Hematopoietic multipotent progenitor cell treated with erythropoietin and hydrocortisone succinate and interleukin-3 and kit ligand, for 15 days (in vitro differentiated cells): ENCODE measurements at regions not wholly inside any gene's neighbourhood (a gene's known extent, or its start where the extent isn't known, plus 50 kb on each side); places are given as distances from the start of the nearest gene placed in this dataset.
A peak's percentile ranks its signal among the peaks of the same experiment; 100 is the strongest.

Experiments used
- DNase-seq: peaks from one replicate; pipeline ENCODE4 v3.0.0-alpha.2; 2015; ENCODE audit warnings: low spot score

DNA sequence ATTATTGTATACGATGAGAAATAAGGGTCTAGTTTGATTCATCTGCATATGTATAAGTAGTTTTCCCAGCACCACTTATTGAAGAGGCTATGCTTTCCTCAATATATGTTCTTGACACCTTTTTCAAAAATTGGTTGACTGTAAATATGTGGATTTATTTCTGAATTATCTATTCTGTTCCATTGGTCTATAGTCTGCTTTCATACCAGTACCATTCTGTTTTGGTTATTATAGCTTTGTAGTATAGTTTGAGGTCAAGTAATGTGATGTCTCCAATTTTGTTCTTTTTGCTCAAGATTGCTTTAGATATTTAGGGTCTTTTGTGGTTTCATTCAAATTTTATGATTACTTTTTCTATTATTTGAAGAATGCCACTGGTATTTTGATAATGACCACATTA lies 103.8 kb upstream of the LIPC start:
- DNase-seq, result no peak

DNA sequence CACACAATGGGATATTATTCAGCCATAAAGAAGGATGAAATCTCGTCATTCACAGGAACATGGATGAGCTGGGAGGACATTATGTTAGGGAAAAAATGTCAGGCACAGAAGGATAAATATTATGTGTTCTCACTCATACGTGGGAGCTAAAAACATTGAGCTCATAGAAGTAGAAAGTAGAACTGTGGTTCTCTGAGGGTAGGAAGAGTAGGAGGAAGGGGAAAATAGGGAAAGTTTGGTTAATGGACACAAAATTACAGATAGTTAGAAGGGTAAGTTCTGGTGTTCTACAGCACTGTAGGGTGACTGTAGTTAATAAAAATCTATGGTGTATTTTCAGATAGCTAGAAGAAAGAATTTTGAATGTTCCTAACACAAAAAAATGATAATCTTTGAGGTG lies 102.6 kb upstream of the LIPC start:
- DNase-seq, result no peak

DNA sequence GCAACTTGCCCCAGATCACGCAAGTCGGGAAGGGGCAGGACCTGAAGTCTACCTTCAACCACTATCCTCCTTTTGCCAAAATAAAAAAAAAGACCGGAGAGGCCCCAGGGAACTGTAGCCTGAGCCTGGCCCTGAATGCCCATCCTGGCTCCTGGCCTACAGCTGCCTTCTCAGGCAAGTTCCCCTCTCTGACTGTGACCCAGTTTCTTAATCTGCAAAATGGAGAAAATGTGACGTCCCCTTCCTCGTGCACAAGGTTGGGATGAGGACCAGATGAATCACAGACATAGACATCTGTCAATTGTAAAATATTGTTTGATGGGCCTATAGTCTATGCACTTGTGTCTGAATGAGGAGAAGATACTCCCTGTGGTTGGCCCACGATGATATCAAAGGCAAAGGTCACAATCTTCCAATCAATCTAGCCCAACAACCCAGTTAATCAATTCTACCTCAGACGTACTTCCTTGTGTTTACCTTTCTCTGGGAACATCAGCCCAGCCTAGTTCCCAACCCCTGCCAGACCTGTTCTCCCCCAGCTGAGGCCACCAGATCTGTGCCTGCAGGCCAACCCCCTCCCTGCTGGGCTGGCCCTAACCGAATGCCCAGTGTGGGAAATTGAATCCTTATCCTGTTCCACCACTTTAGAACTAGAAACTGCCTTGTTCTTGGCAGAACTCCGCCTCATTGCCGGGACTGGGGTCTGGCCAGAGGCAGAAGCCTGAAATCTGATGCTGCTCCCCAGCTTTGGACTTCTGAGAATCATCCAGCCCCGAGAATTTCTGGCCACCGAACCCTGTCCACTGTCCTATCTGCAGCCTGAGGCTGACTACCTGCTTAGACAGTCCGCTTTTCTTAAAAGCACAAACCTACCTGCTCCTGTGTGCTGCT lies 101.8 kb upstream of the LIPC start:
- DNase-seq, result no peak

DNA sequence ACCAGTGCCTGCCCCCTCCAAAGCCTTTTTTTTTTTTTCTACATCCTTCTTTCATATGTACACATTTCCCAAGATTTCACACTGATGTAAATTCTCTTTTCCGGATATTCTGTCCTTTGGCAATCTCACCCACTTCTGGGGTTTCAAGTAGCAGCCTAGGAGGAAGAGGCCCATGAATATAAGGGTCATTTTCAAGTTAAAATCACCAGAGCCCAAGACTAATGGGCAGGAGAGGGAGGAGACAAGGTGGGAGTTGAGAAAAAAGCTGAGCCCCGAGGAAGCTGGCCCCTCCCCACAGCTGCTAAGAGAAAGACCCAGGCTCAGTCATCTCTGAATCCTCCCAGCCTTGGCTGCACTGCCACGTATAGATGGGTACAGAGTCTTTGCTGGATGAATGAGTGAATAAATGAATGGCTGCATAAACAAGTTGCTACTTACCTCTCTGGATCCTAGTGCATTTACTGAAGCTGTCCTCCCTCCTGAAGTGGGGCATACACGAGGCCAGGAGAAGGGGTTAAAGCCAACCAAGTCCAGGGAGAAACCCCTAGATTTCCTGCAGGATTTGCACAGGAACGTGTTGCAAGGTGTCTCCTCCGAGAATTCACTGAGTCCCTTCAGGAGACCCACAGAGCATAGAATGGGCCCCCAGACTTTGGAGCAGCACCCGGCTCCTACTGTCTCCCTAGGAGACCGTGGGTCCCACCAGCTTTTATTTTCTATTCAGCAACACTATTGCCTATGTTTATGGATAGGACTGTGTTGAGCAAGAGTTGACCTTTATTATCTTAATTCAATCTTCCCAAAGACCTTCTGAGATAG lies 100.8 kb upstream of the LIPC start:
- no peak for DNase-seq

DNA sequence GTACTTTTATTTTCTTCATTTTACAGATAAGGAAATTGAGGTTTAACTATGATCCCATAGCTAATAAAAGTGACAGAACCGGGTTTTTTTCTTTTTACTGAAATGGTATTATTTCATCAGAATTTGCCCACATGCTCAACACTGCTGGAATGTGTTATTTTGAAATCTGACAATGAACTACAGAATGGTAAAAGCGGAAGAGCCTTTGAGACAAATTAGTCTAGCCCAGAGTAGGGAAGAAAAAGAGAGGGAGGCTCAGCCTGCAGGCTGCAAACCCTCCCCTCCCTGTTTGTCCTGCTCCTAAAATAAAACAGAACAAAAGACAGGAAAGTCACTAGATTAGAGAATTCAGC lies 100.3 kb upstream of the LIPC start:
- no peak for DNase-seq

DNA sequence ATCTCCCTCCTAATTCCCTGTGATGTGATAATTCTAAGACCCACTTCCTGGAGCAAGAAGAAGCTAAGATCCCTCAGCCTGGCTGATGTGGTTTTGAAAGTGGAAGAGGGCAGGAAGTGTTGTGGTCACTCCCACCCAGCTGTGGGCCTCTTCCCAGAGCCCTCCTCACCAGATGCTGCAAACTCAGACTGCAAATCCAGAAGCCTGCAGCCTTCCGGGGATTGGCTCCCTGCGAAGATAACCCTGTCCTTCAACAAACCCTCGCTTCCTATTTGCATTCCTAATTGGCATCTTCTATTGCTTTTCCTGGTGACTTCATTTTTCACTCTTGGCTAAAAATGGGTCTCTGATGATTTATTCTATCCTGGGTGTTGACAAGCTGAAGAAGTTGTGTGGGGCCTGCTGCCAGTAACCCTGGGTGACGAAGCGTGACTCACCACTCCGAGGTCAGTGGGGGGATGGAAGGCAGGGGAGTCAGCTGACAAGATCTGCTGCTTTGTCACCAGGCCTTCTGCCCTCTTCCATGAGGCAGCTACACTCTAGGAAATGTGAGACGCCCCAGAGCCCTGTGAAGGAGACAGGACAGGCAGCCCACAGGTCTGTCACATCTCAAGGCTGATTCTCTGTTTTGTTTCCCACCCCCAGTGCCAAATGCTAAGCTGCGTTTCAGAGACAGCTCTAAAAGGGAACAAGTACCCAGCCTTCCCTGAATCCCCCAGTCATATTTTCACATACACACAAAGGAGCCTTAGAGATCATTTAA lies 99.7 kb upstream of the LIPC start:
- DNase-seq, result peak; percentile 82

DNA sequence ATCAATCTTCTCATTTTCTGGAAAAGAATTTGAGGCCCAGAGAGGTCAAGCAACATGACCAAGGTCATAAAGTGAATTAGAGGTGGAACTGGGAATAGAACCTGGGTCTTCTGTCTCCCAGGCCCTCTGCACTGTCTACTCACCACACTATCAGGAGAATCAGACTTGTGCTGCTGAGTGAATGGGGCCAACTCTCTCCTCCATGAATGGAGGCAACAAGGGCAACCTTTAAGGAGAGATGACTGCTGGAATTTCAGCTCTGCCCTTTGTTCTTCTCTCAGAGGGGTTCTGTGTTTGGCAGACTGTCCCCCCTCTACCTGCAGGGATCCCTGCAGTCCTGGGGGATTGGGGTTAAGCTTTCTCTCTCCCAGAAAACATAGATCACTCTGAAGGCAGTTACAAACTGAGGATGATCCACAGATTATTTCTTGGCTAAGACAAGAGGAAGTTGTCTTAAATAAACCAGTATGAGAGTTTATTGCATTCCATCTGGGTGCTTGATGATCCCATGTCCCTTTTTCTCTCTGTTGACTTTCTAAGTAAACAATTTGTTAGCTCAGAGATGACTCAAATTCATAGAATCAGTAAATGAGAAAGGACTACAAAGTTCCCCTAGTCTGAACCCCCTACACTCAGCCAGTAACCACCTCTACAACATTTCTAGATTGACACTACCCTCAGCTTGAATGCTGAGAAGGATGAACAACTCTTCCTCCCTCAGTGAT lies 99.0 kb upstream of the LIPC start:
- DNase-seq, result no peak

DNA sequence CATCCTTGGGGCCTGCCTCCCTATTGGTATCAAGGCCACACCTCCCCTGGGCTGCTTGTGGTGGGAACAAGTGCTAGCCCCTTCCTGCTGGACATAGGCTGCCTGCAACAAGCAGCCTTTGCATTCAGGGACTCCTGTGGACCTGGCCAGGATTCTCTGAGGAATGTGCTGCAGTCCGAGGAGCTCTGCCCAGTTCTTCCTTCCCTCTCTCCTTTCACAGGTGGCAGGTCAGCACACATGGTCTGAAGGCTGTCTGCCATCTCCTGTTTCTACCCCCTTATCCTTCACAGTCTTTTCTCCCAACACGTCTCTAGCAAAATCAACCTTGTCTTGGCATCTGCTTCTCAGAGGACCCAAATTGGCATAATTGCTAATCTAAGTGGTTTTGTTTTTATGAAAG lies 97.0 kb upstream of the LIPC start:
- DNase-seq, result no peak

DNA sequence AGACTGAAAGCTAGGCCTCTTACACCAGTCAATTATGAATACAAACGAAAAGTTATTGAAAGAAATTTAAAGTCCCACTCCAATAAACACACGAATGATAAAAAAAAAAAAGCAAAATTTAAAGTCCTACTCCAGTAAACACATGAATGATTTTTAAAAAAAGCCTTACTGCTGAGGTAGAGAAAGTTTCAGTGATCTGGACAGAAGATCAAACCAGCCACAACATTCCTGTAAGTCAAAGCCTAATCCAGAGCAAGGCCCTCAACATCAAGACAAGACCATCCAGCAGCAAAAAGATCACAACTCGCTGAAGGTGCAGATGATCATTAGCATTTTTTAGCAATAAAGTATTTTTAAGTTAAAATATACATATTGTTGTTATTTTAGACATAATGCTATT lies 95.6 kb upstream of the LIPC start:
- no peak for DNase-seq

DNA sequence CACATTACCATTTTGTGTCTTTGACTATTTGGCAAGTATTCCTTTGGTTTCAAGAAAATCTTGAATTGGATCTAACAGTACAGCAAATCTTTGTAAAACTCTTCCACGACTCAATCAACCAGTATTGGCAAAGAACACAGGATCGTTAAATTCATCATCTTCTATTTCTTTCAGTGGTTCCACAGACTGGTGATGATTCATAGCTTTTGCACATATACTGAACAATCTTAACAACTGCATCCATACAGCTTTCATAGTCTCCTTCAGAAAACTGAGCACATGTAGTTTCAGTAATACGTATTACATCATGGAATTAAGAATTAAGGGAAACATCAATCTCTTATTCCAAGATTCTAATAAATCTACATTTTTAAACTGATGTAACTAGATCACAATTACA lies 91.6 kb upstream of the LIPC start:
- no peak for DNase-seq

DNA sequence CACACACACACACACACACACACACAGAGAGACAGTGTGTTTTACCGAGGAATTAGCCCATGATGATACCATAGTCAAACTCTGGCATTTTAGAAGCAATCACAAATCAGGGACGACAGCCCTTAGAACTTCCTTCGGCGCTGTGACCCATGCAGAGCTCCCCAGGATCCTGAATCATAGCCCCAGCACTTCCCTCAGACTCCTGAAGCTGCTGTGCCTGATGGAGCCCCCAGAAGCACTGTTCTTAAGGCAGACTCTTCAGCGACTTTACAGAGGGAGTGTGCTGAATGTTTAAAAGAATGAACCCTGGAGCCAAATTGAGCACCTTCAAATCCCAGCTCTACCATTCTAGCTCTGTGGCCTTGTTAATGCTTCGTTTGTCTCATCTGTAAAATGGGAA lies 89.3 kb upstream of the LIPC start:
- DNase-seq, result no peak

DNA sequence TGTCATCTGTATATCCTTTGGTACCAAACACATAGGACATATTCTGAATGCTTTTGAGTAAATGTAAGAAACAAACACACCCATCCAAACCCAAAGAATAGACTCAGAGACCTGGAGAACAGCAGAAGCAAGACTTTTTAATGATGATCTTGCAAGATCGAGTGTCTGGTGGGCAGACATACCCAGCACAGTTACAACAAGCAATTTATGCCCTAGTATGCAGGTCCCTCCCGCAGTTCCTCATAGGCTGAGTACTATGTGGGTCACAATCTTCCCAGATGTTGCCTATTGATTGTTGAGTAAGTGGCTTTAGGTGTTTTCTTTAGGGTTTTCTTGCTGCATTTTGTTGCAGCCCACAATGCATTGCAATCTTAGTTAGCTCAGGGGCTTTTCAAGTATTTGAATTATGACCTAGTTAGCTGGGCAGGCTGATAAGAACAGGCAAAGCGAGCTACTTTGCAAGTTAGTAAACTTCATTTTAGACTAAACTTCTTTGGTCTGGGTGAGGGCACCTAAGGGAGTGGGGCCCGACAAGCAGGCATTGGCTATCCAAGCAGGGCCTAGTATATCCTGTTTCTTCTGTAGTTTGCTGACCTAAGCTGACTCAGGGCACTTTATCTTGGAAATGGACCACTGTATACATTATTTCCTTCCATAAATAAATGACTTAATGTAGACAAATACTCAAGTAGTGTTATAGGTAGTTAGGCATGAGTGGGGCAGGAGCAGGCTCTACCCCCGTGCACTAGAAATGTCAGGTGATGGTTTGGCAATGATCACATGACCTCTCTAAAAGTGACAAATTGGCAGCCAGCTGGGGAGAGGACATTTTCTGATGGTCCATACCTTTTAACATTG lies 87.3 kb upstream of the LIPC start:
- no peak for DNase-seq

DNA sequence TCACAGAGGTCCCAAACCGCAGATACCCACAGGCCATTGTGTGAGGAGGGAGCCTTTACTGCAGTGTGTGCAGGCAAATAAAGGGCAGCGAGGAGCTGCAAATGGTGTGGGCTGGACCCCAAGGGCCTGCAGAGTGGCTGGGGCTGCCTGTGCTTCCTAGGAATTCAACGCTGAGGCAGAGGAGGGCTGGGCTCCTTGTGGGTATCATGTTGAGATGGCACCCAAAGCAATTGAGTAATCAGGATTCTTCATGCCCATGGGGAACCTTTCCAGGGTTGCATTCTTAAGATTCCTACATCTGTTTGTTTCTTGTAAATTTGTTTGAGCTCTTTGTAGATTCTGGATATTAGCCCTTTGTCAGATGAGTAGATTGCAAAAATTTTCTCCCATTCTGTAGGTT lies 85.4 kb upstream of the LIPC start:
- no peak for DNase-seq

DNA sequence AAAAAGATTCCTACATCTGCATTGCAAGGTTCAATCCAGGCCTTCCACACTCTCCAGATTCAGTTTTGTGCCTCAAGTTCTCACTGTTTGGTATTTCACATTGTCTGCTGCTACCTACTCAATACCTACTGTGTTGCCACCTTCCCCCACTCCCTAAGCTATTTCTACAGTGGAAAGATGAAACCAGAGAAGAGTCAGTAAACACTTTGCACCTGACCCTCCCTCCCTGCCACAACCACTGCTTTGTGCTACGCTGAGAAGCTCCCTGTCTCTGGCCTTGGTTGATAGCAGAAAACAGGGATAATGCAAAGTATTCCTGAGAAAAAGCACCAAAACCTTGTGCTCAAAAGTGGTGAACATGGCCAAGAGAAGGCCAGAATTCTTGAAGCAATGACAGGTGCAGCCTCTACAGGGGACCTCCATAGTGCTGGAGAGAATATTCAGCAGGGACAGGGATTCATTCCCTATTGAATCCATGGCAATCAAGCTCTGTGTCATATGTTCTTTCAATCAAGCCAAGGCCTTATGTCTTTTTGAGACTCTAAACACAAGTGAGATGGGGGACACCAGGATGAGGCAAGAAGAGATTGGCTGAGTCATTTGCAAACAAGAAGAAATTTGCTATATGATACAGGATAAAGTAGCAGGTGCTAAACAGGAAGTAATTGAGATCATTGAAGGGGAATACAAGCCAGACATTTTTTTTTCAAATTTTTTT lies 83.5 kb upstream of the LIPC start:
- DNase-seq, result no peak

DNA sequence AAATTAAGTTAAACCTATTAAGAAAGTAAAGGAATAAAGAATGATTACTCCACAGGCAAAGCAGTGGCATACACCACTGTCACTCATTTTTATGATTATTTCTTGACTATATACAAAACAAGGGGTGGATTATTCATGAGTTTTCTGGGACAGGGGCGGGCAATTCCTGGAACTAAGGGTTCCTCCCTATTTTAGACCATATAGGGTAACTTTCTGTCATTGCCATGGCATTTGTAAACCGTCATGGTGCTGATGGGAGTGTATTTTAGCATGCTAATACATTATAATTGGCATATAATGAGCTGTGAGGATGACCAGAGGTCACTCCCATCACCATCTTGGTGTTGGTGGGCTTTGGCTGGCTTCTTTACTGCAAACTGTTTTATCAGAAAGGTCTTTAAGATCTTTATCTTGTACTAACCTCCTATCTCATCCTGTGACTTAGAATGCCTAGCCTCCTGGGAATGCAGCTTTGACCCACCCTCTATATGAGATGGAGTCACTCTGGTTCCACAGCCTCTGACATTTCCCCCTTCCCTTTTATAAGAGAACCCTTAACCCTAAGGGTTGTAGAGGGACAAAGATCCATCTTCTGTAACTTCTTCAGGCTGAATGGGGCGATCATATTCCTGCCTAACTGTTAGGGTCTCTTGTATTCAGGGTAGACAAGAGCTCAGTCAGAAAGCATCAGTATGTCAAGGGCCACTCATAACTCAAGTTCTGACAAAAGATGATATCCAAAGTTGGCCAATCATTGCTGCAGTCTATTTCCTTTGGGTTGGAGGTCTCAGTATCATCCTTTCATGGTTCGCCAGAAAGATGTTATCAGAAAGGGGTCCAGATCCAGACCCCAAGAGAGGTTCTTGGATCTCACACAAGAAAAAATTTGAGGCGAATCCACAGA lies 79.5 kb upstream of the LIPC start:
- DNase-seq, result no peak

DNA sequence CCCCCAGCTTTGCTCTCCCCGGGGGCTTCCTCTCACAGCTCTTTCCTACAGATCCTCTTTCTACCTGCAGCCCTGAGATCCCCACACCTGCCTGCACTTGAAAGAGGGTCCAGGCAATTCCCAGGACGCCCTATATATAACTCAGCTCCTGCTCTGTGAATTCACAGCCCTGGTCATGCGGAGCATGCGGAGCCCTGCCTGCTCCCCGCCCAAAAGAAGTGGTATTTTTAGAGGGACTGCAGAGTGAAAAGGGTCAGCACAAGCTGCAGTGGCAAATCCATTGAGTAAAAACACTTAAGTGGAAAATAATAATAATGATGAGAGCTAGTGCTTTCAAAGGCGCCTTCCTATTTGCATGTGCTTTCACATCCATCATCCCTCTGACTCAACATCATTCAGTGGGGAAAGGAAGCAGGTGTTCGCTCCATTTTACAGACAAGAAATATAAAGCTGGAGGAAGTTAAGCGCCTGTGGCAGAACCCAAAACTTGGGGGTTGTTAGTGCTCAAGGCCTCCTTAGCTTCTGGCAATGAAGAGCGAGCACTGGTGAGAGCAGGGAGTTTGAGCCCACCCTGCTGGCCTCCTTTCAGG lies 76.3 kb upstream of the LIPC start:
- no peak for DNase-seq

DNA sequence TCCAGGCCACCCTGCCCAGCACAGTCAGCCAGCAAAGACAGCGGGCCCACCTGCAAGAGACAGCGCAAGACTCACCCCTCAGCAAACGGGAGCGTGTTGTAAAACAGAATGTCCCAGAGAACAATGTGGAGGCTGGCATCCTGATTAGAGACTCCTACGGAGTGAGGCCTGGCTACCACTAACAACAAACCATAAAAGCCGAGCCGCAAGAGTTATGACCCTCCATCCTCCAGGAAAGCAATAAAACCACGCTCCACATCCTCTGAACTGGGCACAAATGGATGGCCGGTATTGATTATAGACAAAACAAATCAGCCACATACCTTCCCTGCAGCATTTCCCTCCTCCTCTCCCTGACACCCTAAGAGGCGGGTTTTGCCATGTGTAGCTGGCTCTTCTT lies 75.8 kb upstream of the LIPC start:
- no peak for DNase-seq

DNA sequence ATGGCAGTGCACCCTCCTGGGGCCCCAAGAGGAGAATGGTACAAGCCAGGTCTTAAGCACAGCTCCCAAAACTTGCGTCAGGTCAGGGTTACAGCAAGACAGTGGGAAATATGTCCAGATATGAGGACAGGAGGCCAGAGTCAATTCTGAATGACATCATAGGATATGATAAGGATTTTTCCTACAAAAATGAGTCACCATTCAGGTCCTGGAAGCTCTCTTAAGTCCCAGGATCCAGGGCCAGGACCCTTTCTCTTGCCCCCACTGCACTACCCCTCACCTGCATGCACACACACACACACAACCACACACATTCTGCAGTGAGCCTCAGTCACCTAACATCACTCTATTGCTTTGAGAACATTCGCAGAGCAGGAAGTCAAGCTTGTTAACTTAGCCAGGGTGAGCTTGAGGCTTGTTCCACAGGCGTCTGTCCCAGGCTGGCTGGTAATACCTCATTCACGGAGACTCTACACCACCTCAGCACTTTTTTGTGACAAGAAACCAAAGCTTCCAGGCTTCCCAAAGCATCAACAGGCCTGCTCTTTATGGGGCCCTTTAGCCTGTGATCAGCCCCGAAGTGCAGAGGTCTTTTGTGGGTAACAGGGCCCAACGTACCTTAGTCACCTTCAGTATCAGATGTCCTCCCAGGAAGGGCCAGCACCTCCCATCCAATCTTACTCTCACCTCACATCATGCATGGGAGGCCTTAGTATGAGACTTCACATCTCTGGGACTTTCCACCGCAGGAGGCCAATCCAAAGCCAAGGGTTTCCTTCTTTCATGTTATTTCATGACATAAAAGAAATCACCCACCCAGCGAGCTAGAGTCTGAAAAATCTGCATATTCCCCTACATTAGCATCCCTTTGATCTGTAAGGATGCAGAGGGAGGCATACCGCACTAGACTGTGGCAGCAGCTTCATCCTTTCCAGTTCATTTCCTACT lies 74.0 kb upstream of the LIPC start:
- no peak for DNase-seq
